ENCODE measurements at regions not wholly inside any gene's neighbourhood (a gene's known extent, or its start where the extent isn't known, plus 50 kb on each side); places are given as distances from the start of the nearest gene placed in this dataset.
"Not testable (repeated sequence)": the region's sequence is repeated elsewhere in the genome, so short reads cannot be mapped to it uniquely, and the experiment has no call there.

- Histone ChIP-seq H3K9me3 (ENCODE audit: low read depth, low read length) (no peaks in the 10 kb centered on the region), H3K9ac (ENCODE audit: insufficient read length) (no peak overlapping the region), H3K4me3 (no peak overlapping the region), H3K27ac (no peak overlapping the region), H3K36me3 (ENCODE audit: insufficient read depth, low read length) (no peaks in the 10 kb centered on the region)
- TF ChIP-seq EZH2 (IDR thresholded peaks at IDR 0.05) (no peak), FOXP2 (optimal IDR thresholded peaks at IDR 0.05; ENCODE audit: control extremely low read depth, extremely low read length, insufficient read depth) (no peak), POLR2AphosphoS5 (IDR thresholded peaks at IDR 0.05; ENCODE audit: borderline replicate concordance, low read depth, low read length) (no peak)
- DNase-seq (ENCODE audit: low read depth, low spot score): no peak
Observed at GRCh38 chr22:25327018-25327755, 107.7 kb downstream of the CRYBB2 start.

GRCh38 chr22:25331050-25331449 lies 111.6 kb downstream of the CRYBB2 start:
- H3K4me3 ChIP-seq: no peak overlapping the region
- no peak for DNase-seq (ENCODE audit: low read depth, low spot score)
- H3K27ac ChIP-seq: no peak overlapping the region
- TF ChIP-seq FOXP2 (optimal IDR thresholded peaks at IDR 0.05; ENCODE audit: control extremely low read depth, extremely low read length, insufficient read depth) (no peak), EZH2 (IDR thresholded peaks at IDR 0.05) (no peak), POLR2AphosphoS5 (IDR thresholded peaks at IDR 0.05; ENCODE audit: borderline replicate concordance, low read depth, low read length) (no peak)
- no peaks in the 10 kb centered on the region for H3K9me3 ChIP-seq (ENCODE audit: low read depth, low read length)
- H3K36me3 ChIP-seq (ENCODE audit: insufficient read depth, low read length): no peaks in the 10 kb centered on the region
- no peak overlapping the region for H3K9ac ChIP-seq (ENCODE audit: insufficient read length)

- not testable (repeated sequence) for H3K9me3 ChIP-seq (ENCODE audit: low read depth, low read length); H3K9ac ChIP-seq (ENCODE audit: insufficient read length); DNase-seq (ENCODE audit: low read depth, low spot score); H3K4me3 ChIP-seq; H3K27ac ChIP-seq; H3K36me3 ChIP-seq (ENCODE audit: insufficient read depth, low read length)
Observed at GRCh38 chr22:25331911-25332310, 112.5 kb downstream of the CRYBB2 start.

GRCh38 chr22:25332386-25332785 lies 112.9 kb downstream of the CRYBB2 start:
- no peak overlapping the region for H3K9ac ChIP-seq (ENCODE audit: insufficient read length)

GRCh38 chr22:25334162-25334490 lies 114.7 kb downstream of the CRYBB2 start:
- DNase-seq (ENCODE audit: low read depth, low spot score): no peak
- H3K27ac ChIP-seq: no peak overlapping the region
- TF ChIP-seq POLR2AphosphoS5 (IDR thresholded peaks at IDR 0.05; ENCODE audit: borderline replicate concordance, low read depth, low read length) (no peak), EZH2 (IDR thresholded peaks at IDR 0.05) (no peak), FOXP2 (optimal IDR thresholded peaks at IDR 0.05; ENCODE audit: control extremely low read depth, extremely low read length, insufficient read depth) (no peak)
- H3K36me3 ChIP-seq (ENCODE audit: insufficient read depth, low read length): no peaks in the 10 kb centered on the region
- H3K9me3 ChIP-seq (ENCODE audit: low read depth, low read length): no peaks in the 10 kb centered on the region
- H3K9ac ChIP-seq (ENCODE audit: insufficient read length): no peak overlapping the region
- no peak overlapping the region for H3K4me3 ChIP-seq

More at GRCh38 chr22:25332386-25332785, 112.9 kb downstream of the CRYBB2 start:
- Histone ChIP-seq H3K4me3 (no peak overlapping the region), H3K36me3 (ENCODE audit: insufficient read depth, low read length) (no peaks in the 10 kb centered on the region), H3K27ac (no peak overlapping the region), H3K9me3 (ENCODE audit: low read depth, low read length) (no peaks in the 10 kb centered on the region)
- DNase-seq (ENCODE audit: low read depth, low spot score): no peak
- no peak for TF ChIP-seq EZH2 (IDR thresholded peaks at IDR 0.05)
- TF ChIP-seq FOXP2 (optimal IDR thresholded peaks at IDR 0.05; ENCODE audit: control extremely low read depth, extremely low read length, insufficient read depth): no peak
- TF ChIP-seq POLR2AphosphoS5 (IDR thresholded peaks at IDR 0.05; ENCODE audit: borderline replicate concordance, low read depth, low read length): no peak

GRCh38 chr22:25334631-25335030 lies 115.2 kb downstream of the CRYBB2 start:
- H3K4me3 ChIP-seq; H3K27ac ChIP-seq; H3K9ac ChIP-seq (ENCODE audit: insufficient read length); H3K36me3 ChIP-seq (ENCODE audit: insufficient read depth, low read length); H3K9me3 ChIP-seq (ENCODE audit: low read depth, low read length); DNase-seq (ENCODE audit: low read depth, low spot score): not testable (repeated sequence)

- not testable (repeated sequence) for H3K9me3 ChIP-seq (ENCODE audit: low read depth, low read length); DNase-seq (ENCODE audit: low read depth, low spot score); H3K36me3 ChIP-seq (ENCODE audit: insufficient read depth, low read length); H3K27ac ChIP-seq; H3K4me3 ChIP-seq; H3K9ac ChIP-seq (ENCODE audit: insufficient read length)
Observed at GRCh38 chr22:25335276-25335675, 115.8 kb downstream of the CRYBB2 start.

GRCh38 chr22:25340536-25340935 lies 121.1 kb downstream of the CRYBB2 start:
- not testable (repeated sequence) for H3K27ac ChIP-seq; H3K9ac ChIP-seq (ENCODE audit: insufficient read length); DNase-seq (ENCODE audit: low read depth, low spot score); H3K4me3 ChIP-seq; H3K36me3 ChIP-seq (ENCODE audit: insufficient read depth, low read length); H3K9me3 ChIP-seq (ENCODE audit: low read depth, low read length)

GRCh38 chr22:25344366-25344765 lies 124.9 kb downstream of the CRYBB2 start:
- DNase-seq (ENCODE audit: low read depth, low spot score); H3K9ac ChIP-seq (ENCODE audit: insufficient read length); H3K4me3 ChIP-seq; H3K27ac ChIP-seq; H3K9me3 ChIP-seq (ENCODE audit: low read depth, low read length): not testable (repeated sequence)
- H3K36me3 ChIP-seq (ENCODE audit: insufficient read depth, low read length): peaks cover 16% of the 10 kb centered on the region; the same call in 1 of the 2 replicates
